CD4-positive, alpha-beta T cell (primary cell): ENCODE measurements at regions not wholly inside any gene's neighbourhood (a gene's known extent, or its start where the extent isn't known, plus 50 kb on each side); places are given as distances from the start of the nearest gene placed in this dataset.
A peak's percentile ranks its signal among the peaks of the same experiment; 100 is the strongest.

Experiments
- ATAC-seq: fragments of 200-7000 bp; cut with Tn5 transposase; one replicate; pipeline ENCODE4 v1.10.0; 2022; ENCODE audit warnings: mild to moderate bottlenecking; ENCODE audit not compliant: poor library complexity
- CTCF ChIA-PET: fragments of 350-600 bp; sonication (Branson Sonifier 250); formaldehyde crosslinking; loops from one replicate; lab custom pipeline; 2021; ENCODE audit warnings: antibody characterized with exemption, inconsistent platforms; lab: Charles Lee
- POLR2A ChIA-PET: fragments of 350-600 bp; sonication (Branson Sonifier 250); formaldehyde crosslinking; loops from one replicate; lab custom pipeline; 2021; ENCODE audit warnings: antibody characterized with exemption, inconsistent platforms; lab: Charles Lee
- DNase-seq, 14 experiments: peaks; one replicate each; pipeline ENCODE4 v3.0.0-alpha.2; 2013 to 2020; ENCODE audit warnings: mixed read lengths in 2 of 14
- H3K27ac ChIP-seq, 2 donors: one replicate each; pipeline versions ENCODE4 v1.5.1 to v1.7.0; 2013; ENCODE audit warnings: low read length in 2 of 2, low read depth in 1 of 2, mild to moderate bottlenecking in 1 of 2
- H3K27me3 ChIP-seq, 2 experiments: 1 replicate in 1 of 2; 2 replicates in 1 of 2; pipeline versions ENCODE4 v1.6.1 to v1.7.0; 2013; ENCODE audit warnings: low read length in 2 of 2, control low read depth in 1 of 2, mild to moderate bottlenecking in 1 of 2, moderate library complexity in 1 of 2; ENCODE audit not compliant: insufficient read depth in 2 of 2, control insufficient read depth in 1 of 2
- H3K36me3 ChIP-seq: one replicate; pipeline ENCODE4 v1.6.1; 2013; ENCODE audit warnings: low read length, control low read depth; ENCODE audit not compliant: insufficient read depth
- H3K4me1 ChIP-seq: one replicate; pipeline ENCODE4 v1.6.1; 2013; ENCODE audit warnings: low read length, control low read depth; ENCODE audit not compliant: insufficient read depth
- H3K4me3 ChIP-seq: one replicate; pipeline ENCODE4 v1.5.1; 2013; ENCODE audit warnings: mild to moderate bottlenecking, low read length, moderate library complexity
- H3K9me3 ChIP-seq, 2 experiments: 1 replicate in 1 of 2; 2 replicates in 1 of 2; pipeline versions ENCODE4 v1.6.1 to v1.7.0; 2013; ENCODE audit warnings: low read length in 2 of 2, mild to moderate bottlenecking in 2 of 2, control low read depth in 1 of 2, moderate library complexity in 1 of 2; ENCODE audit not compliant: control insufficient read depth in 1 of 2, insufficient read depth in 1 of 2
- H3K27ac Mint-ChIP-seq: one replicate; pipeline ENCODE4 v1.8.0; 2020; ENCODE audit warnings: mixed read lengths
- H3K27me3 Mint-ChIP-seq: one replicate; pipeline ENCODE4 v1.8.0; 2021; ENCODE audit warnings: mixed read lengths
- H3K36me3 Mint-ChIP-seq: one replicate; pipeline ENCODE4 v1.8.0; 2021; ENCODE audit warnings: low read depth, mixed read lengths
- H3K4me1 Mint-ChIP-seq: one replicate; pipeline ENCODE4 v1.8.0; 2021; ENCODE audit warnings: low read depth, mixed read lengths
- H3K4me3 Mint-ChIP-seq: one replicate; pipeline ENCODE4 v1.8.0; 2020; ENCODE audit warnings: mild to moderate bottlenecking, mixed read lengths
- H3K9me3 Mint-ChIP-seq: one replicate; pipeline ENCODE4 v1.8.0; 2020; ENCODE audit warnings: mixed read lengths
- CTCF ChIP-seq: fragments of 200-600 bp; IDR thresholded peaks from one replicate; pipeline ENCODE4 v1.8.0; 2022; ENCODE audit warnings: antibody characterized with exemption, mild to moderate bottlenecking
- intact Hi-C, 2 experiments: fragments of 100-400 bp; cut with DNase I in 1 of 2; cut with micrococcal nuclease in 1 of 2; formaldehyde crosslinking; loops; one replicate each; pipeline versions ENCODE4 v1.15.1 to v1.9.0; 2023 to 2025; cut with DNase I, micrococcal nuclease

- CTCF ChIA-PET, result no interaction called here
- no peak for TF ChIP-seq CTCF
- no peak for DNase-seq
- Histone ChIP-seq H3K4me3 (no peak overlapping the region), H3K36me3 (no peaks in the 10 kb centered on the region), H3K4me1 (peaks cover 37% of the 10 kb centered on the region), H3K9me3 (peaks cover 0 to 18% of the 10 kb centered on the region in 2 experiments), H3K27ac (no peak overlapping the region), H3K27me3 (peaks cover 57 to 66% of the 10 kb centered on the region in 2 experiments)
- POLR2A ChIA-PET, result no interaction called here
- peaks cover 22% of the 10 kb centered on the region for H3K27me3 Mint-ChIP-seq
- H3K4me3 Mint-ChIP-seq, result peak overlapping the region; percentile 67
- intact Hi-C loops, result no loop called here
- H3K9me3 Mint-ChIP-seq, result no peaks in the 10 kb centered on the region
- peaks cover 5% of the 10 kb centered on the region for H3K36me3 Mint-ChIP-seq
- H3K4me1 Mint-ChIP-seq, result peaks cover 39% of the 10 kb centered on the region
- no peak for ATAC-seq
- peak overlapping the region; percentile 61 for H3K27ac Mint-ChIP-seq
Measured at GRCh38 chr5:124650147-124650561, 96.3 kb downstream of the ZNF608 start.

- ChIA-PET CTCF (no interaction called here), POLR2A (no interaction called here)
- ATAC-seq, result peak; percentile 87
- no peaks in the 10 kb centered on the region for H3K9me3 Mint-ChIP-seq
- Histone ChIP-seq H3K4me1 (peaks cover 37% of the 10 kb centered on the region), H3K4me3 (no peak overlapping the region), H3K9me3 (peaks cover 0 to 18% of the 10 kb centered on the region in 2 experiments), H3K27me3 (peaks cover 54 to 64% of the 10 kb centered on the region in 2 experiments), H3K36me3 (no peaks in the 10 kb centered on the region), H3K27ac (no peak overlapping the region)
- intact Hi-C loops, result no loop called here
- peaks cover 5% of the 10 kb centered on the region for H3K36me3 Mint-ChIP-seq
- H3K4me3 Mint-ChIP-seq, result peak overlapping the region; percentile 67
- peak in 13 of 14 experiments; percentile 15 to 87 (median 57) for DNase-seq
- H3K27ac Mint-ChIP-seq, result peak overlapping the region; percentile 61
- H3K27me3 Mint-ChIP-seq, result peaks cover 27% of the 10 kb centered on the region
- H3K4me1 Mint-ChIP-seq, result peaks cover 39% of the 10 kb centered on the region
- no peak for TF ChIP-seq CTCF
Measured at GRCh38 chr5:124649491-124650146, 96.8 kb downstream of the ZNF608 start.

- Histone ChIP-seq H3K9me3 (peaks cover 0 to 18% of the 10 kb centered on the region in 2 experiments), H3K4me3 (no peak overlapping the region), H3K27me3 (peaks cover 48 to 58% of the 10 kb centered on the region in 2 experiments), H3K4me1 (peaks cover 37% of the 10 kb centered on the region), H3K27ac (no peak overlapping the region), H3K36me3 (no peaks in the 10 kb centered on the region)
- Mint-ChIP-seq H3K4me1 (peaks cover 39% of the 10 kb centered on the region), H3K27ac (no peak overlapping the region), H3K36me3 (peaks cover 5% of the 10 kb centered on the region), H3K4me3 (no peak overlapping the region), H3K9me3 (no peaks in the 10 kb centered on the region), H3K27me3 (peaks cover 34% of the 10 kb centered on the region)
- intact Hi-C loops, result no loop called here
- ATAC-seq (no peak), DNase-seq (no peak)
- CTCF ChIA-PET, result no interaction called here
- POLR2A ChIA-PET, result no interaction called here
- TF ChIP-seq CTCF, result no peak
Measured at GRCh38 chr5:124648902-124649467, 97.5 kb downstream of the ZNF608 start.
